CD4-positive, alpha-beta T cell treated with Interleukin-10 for 1 hour (primary cell): ENCODE measurements at regions not wholly inside any gene's neighbourhood (a gene's known extent, or its start where the extent isn't known, plus 50 kb on each side); places are given as distances from the start of the nearest gene placed in this dataset.
"Not testable (repeated sequence)": the region's sequence is repeated elsewhere in the genome, so short reads cannot be mapped to it uniquely, and the experiment has no call there.

Experiments used
- DNase-seq: peaks from one replicate; pipeline ENCODE4 v3.0.0-alpha.2; 2020

- no peak for DNase-seq
Observed at GRCh38 chr7:152501506-152501905, 65.7 kb upstream of the KMT2C start.

DNA sequence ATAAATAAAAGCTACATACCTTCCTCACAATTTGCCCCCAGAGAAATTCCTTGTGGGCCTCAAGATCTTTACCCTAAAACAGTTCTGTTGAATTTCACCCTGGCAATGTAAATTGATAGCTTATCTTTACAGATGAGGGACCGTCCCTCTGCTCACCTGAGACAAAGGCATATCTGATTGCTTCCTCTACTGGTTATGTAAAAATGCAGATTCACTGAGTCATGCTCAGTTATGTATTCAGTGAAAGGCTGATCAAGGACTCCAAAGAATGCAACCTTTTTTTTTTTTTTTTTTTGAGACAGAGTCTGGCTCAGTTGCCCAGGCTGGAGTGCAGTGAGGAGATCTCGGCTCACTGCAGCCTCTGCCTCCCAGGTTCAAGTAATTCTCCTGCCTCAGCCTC is 64.2 kb upstream of the KMT2C start:
- not testable (repeated sequence) for DNase-seq

- DNase-seq: no peak
Observed at GRCh38 chr7:152495867-152496266, 60.1 kb upstream of the KMT2C start.

GRCh38 chr7:152492952-152493351 is 57.1 kb upstream of the KMT2C start:
- DNase-seq: no peak

DNA sequence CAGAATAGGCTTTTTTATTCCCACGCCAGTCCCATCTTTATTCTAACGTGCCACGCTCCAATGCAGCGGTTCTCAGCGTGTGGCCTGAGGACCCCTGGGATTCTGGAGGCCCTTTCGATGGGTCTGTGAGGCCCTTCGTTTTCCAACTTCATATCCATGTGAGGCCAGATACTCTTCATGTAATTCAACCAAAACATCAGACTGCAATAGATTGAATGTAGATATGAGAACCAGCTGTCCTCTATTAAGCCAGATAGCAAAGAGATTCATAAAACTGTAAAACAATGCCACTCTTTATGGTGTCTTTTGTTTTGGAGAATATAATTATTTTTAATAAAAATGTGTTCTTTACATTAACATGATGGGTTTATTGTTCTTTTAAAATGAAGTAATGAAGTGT is 53.2 kb upstream of the KMT2C start:
- DNase-seq: no peak

DNA sequence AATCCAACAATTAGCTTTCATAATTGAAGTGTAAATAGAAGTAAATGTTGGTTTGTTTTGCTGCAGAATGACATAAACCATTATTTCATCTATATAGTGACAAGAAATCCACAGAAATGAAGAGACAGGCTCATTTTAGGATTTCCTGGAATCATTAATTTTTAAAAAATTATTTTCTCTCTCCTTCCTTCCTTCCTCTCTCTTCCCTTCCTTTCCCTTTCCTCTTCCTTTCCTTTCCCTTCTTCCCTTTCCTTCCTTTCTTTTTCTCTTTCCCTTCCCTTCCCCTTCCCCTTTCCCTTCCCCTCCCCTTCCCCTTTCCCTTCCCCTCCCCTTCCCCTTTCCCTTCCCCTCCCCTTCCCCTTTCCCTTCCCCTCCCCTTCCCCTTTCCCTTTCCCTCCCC is 51.2 kb upstream of the KMT2C start:
- DNase-seq: no peak

DNA sequence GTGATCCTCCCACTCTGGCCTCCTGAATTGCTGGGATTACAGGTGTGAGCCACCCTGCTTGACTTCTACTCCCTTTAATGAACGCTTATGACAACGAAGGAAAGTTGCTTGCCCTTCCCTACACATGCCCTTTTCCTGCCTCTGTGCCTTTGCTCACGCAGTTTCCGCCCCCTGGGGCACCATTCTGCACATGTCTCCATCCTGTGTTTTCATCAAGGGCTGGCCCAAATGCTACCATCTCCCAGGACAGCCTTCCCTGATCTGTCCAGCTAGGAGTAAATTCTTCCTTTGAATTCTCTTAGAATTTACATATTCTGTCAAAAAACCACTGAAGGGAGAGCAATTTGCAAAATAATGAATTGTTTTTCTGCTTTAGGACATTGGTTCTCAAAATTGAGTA is 50.0 kb upstream of the KMT2C start:
- DNase-seq: no peak
